Endodermal cell (in vitro differentiated cells): ENCODE measurements at regions not wholly inside any gene's neighbourhood (a gene's known extent, or its start where the extent isn't known, plus 50 kb on each side); places are given as distances from the start of the nearest gene placed in this dataset.

ENCODE experiments used
- DNase-seq: peaks from one replicate; pipeline ENCODE4 v3.0.0-alpha.2; 2017
- H3K27ac ChIP-seq: 2 replicates; pipeline ENCODE4 v1.5.1; 2013; ENCODE audit warnings: mild to moderate bottlenecking, low read depth, low read length, moderate library complexity
- H3K27me3 ChIP-seq: 2 replicates; pipeline ENCODE4 v1.6.1; 2013; ENCODE audit warnings: mild to moderate bottlenecking, low read length, moderate library complexity; ENCODE audit not compliant: insufficient read depth, control insufficient read depth, poor library complexity, severe bottlenecking
- H3K36me3 ChIP-seq: 2 replicates; pipeline ENCODE4 v1.7.0; 2013; ENCODE audit warnings: mild to moderate bottlenecking, low read length, moderate library complexity; ENCODE audit not compliant: control insufficient read depth, insufficient read depth
- H3K4me1 ChIP-seq: one replicate; pipeline ENCODE4 v1.7.0; 2013; ENCODE audit warnings: low read length; ENCODE audit not compliant: control insufficient read depth, insufficient read depth
- H3K4me3 ChIP-seq: 2 replicates; pipeline ENCODE4 v1.5.1; 2013; ENCODE audit warnings: mild to moderate bottlenecking, low read length, moderate library complexity
- H3K9ac ChIP-seq: 2 replicates; pipeline ENCODE4 v1.6.1; 2013; ENCODE audit warnings: mild to moderate bottlenecking, low read length, moderate library complexity; ENCODE audit not compliant: poor library complexity, severe bottlenecking; ENCODE audit errors: extremely low read depth
- H3K9me3 ChIP-seq: 2 replicates; pipeline ENCODE4 v1.6.1; 2013; ENCODE audit warnings: mild to moderate bottlenecking, low read length, moderate library complexity; ENCODE audit not compliant: control insufficient read depth
- H3K27ac Mint-ChIP-seq: 2 replicates; pipeline ENCODE4 v1.8.0; 2020; ENCODE audit warnings: mixed read lengths
- H3K27me3 Mint-ChIP-seq: 2 replicates; pipeline ENCODE4 v1.8.0; 2021; ENCODE audit warnings: mild to moderate bottlenecking, mixed read lengths; ENCODE audit not compliant: insufficient read depth
- H3K36me3 Mint-ChIP-seq: 2 replicates; pipeline ENCODE4 v1.8.0; 2020; ENCODE audit warnings: low read depth, mixed read lengths
- H3K4me1 Mint-ChIP-seq: 2 replicates; pipeline ENCODE4 v1.8.0; 2020; ENCODE audit warnings: mixed read lengths
- H3K4me3 Mint-ChIP-seq: 2 replicates; pipeline ENCODE4 v1.8.0; 2020; ENCODE audit warnings: mild to moderate bottlenecking, moderate library complexity, mixed read lengths
- H3K9me3 Mint-ChIP-seq: 2 replicates; pipeline ENCODE4 v1.8.0; 2020; ENCODE audit warnings: mild to moderate bottlenecking, mixed read lengths
- WGBS, 2 experiments: methylation state at CpG; one replicate each; pipeline versions ENCODE4 v1.1.5 to v1.1.7; 2013; ENCODE audit warnings: missing lambda C conversion rate in 2 of 2, mixed read lengths in 1 of 2; ENCODE audit not compliant: insufficient coverage in 1 of 2, insufficient read length in 1 of 2; 5-methylcytosine and 5-hydroxymethylcytosine counted together
- TF ChIP-seq, protein P1 (sequence below): fragments of 200-600 bp; sonication (generic); conservative IDR thresholded peaks from 2 replicates; pipeline ENCODE4 v1.5.0; 2021; ENCODE audit warnings: antibody characterized with exemption, mild to moderate bottlenecking

DNA sequence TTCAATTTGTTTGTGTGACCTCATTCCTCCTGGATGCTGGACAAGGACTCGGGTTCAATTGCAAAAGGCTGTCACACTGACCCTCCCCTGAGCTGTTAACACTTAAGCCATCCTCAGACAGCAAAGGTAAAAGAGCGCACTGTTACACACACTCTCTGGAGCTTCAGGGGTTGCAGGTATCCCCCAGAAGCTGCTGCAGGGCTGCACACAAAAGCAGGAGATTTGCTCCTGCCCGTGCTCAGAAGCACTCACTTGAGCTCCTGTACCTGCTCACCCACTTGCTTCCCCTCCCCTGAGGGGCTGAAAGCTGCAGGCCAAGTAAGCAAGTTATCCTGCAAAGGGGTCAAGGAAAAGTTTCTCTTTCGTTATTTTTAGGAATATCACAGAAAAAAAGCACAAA lies 886.2 kb upstream of the ZWINT start:
- H3K27me3 Mint-ChIP-seq = no peaks in the 10 kb centered on the region
- Histone ChIP-seq H3K36me3 (no peaks in the 10 kb centered on the region), H3K4me3 (no peak overlapping the region), H3K9ac (no peak overlapping the region), H3K27ac (no peak overlapping the region), H3K4me1 (no peaks in the 10 kb centered on the region), H3K9me3 (no peaks in the 10 kb centered on the region), H3K27me3 (no peaks in the 10 kb centered on the region)
- H3K36me3 Mint-ChIP-seq = no peaks in the 10 kb centered on the region
- TF ChIP-seq, protein P1, sequence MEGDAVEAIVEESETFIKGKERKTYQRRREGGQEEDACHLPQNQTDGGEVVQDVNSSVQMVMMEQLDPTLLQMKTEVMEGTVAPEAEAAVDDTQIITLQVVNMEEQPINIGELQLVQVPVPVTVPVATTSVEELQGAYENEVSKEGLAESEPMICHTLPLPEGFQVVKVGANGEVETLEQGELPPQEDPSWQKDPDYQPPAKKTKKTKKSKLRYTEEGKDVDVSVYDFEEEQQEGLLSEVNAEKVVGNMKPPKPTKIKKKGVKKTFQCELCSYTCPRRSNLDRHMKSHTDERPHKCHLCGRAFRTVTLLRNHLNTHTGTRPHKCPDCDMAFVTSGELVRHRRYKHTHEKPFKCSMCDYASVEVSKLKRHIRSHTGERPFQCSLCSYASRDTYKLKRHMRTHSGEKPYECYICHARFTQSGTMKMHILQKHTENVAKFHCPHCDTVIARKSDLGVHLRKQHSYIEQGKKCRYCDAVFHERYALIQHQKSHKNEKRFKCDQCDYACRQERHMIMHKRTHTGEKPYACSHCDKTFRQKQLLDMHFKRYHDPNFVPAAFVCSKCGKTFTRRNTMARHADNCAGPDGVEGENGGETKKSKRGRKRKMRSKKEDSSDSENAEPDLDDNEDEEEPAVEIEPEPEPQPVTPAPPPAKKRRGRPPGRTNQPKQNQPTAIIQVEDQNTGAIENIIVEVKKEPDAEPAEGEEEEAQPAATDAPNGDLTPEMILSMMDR = no peak
- DNase-seq = no peak
- H3K27ac Mint-ChIP-seq = no peak overlapping the region
- no peaks in the 10 kb centered on the region for H3K4me1 Mint-ChIP-seq
- H3K4me3 Mint-ChIP-seq = no peak overlapping the region
- 55 to 72% methylated on average over 3 to 4 of the region's 4 CpGs for WGBS, 2 experiments
- peaks cover 9% of the 10 kb centered on the region for H3K9me3 Mint-ChIP-seq

DNA sequence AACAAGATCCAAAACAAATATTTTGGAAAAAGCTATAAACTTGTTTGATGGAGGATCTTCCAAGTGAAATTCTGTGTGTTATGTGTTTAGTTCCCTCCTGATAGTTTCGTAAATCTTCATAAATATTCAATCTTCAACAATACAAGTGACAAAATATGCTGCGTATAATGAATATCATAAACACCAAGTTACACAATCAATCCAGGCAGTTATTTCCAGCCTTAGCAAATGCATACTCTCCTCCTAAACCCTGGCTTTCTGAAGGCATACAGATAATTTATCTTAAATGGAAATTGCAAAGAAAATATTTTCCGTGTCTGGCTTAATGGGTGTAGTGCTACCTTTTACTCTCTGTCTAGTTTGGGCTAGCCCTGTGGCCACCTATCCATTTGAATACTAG lies 864.9 kb upstream of the ZWINT start:
- Mint-ChIP-seq H3K9me3 (peaks cover 10% of the 10 kb centered on the region), H3K4me1 (peaks cover 2% of the 10 kb centered on the region)

DNA sequence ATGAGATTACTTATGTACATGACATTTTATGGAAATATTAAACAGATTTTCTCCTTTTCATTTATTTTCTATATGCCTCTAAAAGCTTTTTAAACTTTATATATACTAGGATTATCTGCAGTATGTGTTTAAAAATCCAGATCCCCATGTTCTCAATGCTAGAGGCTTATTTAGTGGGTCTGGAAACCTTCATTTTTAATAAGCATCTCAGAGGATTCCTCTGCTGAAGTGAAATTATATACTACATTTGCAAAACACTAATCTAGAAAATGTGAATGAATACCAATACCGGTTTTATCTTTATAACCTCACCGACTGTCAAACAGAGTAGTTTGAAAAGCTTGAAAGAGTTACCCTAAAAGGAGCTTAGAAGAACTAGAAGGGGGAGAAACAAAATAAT lies 863.8 kb upstream of the ZWINT start:
- Histone ChIP-seq H3K4me1 (no peaks in the 10 kb centered on the region), H3K27ac (no peak overlapping the region), H3K36me3 (no peaks in the 10 kb centered on the region), H3K4me3 (no peak overlapping the region), H3K9ac (no peak overlapping the region), H3K9me3 (peaks cover 8% of the 10 kb centered on the region), H3K27me3 (no peaks in the 10 kb centered on the region)
- TF ChIP-seq, protein P1 = no peak
- Mint-ChIP-seq H3K36me3 (no peaks in the 10 kb centered on the region), H3K27me3 (no peaks in the 10 kb centered on the region), H3K27ac (no peak overlapping the region), H3K4me1 (peaks cover 2% of the 10 kb centered on the region), H3K4me3 (no peak overlapping the region), H3K9me3 (peaks cover 10% of the 10 kb centered on the region)
- 65% methylated on average over 2 of the region's 2 CpGs; no CpG with 5 or more reads in 1 of the 2 experiments for WGBS, 2 experiments
- no peak for DNase-seq

More for the DNA sequence above, 864.9 kb upstream of the ZWINT start:
- TF ChIP-seq, protein P1 = no peak
- Histone ChIP-seq H3K36me3 (no peaks in the 10 kb centered on the region), H3K9me3 (peaks cover 8% of the 10 kb centered on the region), H3K4me1 (no peaks in the 10 kb centered on the region), H3K27me3 (no peaks in the 10 kb centered on the region), H3K4me3 (no peak overlapping the region), H3K27ac (no peak overlapping the region), H3K9ac (no peak overlapping the region)
- 92 to 100% methylated on average over 2 to 3 of the region's 3 CpGs for WGBS, 2 experiments
- no peak overlapping the region for H3K4me3 Mint-ChIP-seq
- DNase-seq = no peak
- H3K36me3 Mint-ChIP-seq = no peaks in the 10 kb centered on the region
- H3K27ac Mint-ChIP-seq = no peak overlapping the region
- no peaks in the 10 kb centered on the region for H3K27me3 Mint-ChIP-seq
